ENCODE measurements at regions not wholly inside any gene's neighbourhood (a gene's known extent, or its start where the extent isn't known, plus 50 kb on each side); places are given as distances from the start of the nearest gene placed in this dataset.

- TF ChIP-seq GRHL1 (CRISPR knock-in tag; conservative IDR thresholded peaks at IDR 0.05) = no peak
- peak; percentile 66; the same call in 1 of the 2 replicates for TF ChIP-seq ZMYM3 (CRISPR knock-in tag; IDR thresholded peaks at IDR 0.05)
- peak; percentile 44; the same call in 1 of the 2 replicates for TF ChIP-seq IRF2 (CRISPR knock-in tag; IDR thresholded peaks at IDR 0.05)
- no peak for TF ChIP-seq ARNT2 (CRISPR knock-in tag; IDR thresholded peaks at IDR 0.05; ENCODE audit: low read depth)
- no peak for TF ChIP-seq CSRNP1 (CRISPR knock-in tag; IDR thresholded peaks at IDR 0.05)
- no peak for TF ChIP-seq NBN (conservative IDR thresholded peaks at IDR 0.05)
- no peak for TF ChIP-seq DNMT1 (CRISPR knock-in tag; IDR thresholded peaks at IDR 0.05)
- no peak for TF ChIP-seq ZNF367 (CRISPR knock-in tag; IDR thresholded peaks at IDR 0.05; ENCODE audit: borderline replicate concordance)
- TF ChIP-seq MXI1 (IDR thresholded peaks at IDR 0.05; ENCODE audit: borderline replicate concordance, low read depth, low read length) = no peak
- no peak for TF ChIP-seq ZZZ3 (CRISPR knock-in tag; IDR thresholded peaks at IDR 0.05; ENCODE audit: borderline replicate concordance)
- no peak for TF ChIP-seq MTA3 (CRISPR knock-in tag; IDR thresholded peaks at IDR 0.05)
- TF ChIP-seq ZNF33A (CRISPR knock-in tag; IDR thresholded peaks at IDR 0.05; ENCODE audit: borderline replicate concordance) = peak; percentile 94; the same call in 1 of the 2 replicates
- no peak for TF ChIP-seq PHF8 (CRISPR knock-in tag; IDR thresholded peaks at IDR 0.05)
- TF ChIP-seq PRPF4 (IDR thresholded peaks at IDR 0.05; ENCODE audit: low read depth, low read length, poor library complexity, severe bottlenecking) = no peak
Observed at GRCh38 chr2:226657340-226658053, 142.1 kb downstream of the IRS1 start (continued).
